Glomerular endothelial cell (primary cell): ENCODE measurements at regions not wholly inside any gene's neighbourhood (a gene's known extent, or its start where the extent isn't known, plus 50 kb on each side); places are given as distances from the start of the nearest gene placed in this dataset.
"Not testable (repeated sequence)": the region's sequence is repeated elsewhere in the genome, so short reads cannot be mapped to it uniquely, and the experiment has no call there.

Experiments
- DNase-seq: peaks from one replicate; pipeline ENCODE4 v3.0.0-alpha.2; 2011; ENCODE audit warnings: low read depth, low spot score; ENCODE audit errors: extremely low read depth

DNA sequence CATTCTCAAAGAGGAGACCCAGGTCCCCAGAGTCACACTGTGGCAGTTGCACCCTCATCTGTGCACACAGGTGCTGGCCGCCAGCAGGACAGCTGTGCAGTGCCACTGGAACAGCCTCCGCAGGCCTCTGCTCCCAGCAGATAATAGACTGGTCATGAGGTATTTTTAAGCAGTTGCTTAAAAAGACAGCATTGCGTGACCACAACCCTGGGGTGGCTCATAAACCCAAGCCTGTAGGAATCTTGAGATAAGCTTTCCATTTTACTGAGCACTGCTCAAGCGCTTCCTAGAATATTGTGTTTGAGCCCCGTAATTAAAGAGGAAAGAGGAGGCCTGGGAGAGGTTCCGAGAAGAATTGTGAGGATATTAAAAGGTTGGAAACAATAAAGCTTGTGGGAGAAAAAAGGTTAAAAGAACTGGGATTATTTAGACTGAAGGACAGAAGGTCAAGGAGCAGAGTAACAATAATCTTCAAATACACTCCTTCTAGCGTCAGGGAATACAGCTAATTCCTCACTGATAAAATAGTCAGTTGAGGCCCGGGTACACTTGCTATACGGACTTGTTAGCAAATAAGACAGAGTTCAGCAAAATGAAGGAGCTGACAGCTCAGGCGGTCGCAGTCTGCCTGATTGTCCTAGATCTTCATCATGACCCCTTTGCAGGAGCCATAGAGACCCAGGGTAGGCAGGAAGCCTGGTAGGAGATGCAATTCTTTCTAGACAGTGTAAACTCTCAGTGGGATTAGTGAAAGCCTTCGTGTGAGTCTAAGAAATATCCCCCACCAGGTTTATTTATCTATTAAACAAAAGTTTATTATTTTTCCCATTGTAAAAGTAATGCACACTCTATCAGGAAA is 86.2 kb upstream of the KIT start:
- DNase-seq, result no peak

- no peak for DNase-seq
These were observed 85.6 kb upstream of the KIT start for GRCh38 chr4:54572152-54572542.

DNA sequence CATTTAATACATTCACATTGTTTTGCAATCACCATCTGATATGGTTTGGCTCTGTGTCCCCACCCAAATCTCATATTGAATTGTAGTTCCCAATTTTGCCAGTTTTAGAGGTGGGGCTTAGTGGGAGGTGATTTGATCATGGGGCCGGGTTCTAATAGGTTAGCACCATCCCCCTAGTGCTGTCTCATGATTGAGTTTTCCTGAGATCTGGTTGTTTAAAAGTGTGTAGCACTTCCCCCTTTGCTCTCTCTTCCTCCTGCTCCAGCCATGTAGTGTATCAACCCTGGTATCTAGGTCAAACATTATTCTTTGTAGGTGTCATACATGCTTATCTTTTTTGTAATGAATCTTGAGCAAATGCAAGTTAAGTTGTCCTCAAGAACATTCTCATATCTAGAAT is 83.3 kb upstream of the KIT start:
- no peak for DNase-seq

DNA sequence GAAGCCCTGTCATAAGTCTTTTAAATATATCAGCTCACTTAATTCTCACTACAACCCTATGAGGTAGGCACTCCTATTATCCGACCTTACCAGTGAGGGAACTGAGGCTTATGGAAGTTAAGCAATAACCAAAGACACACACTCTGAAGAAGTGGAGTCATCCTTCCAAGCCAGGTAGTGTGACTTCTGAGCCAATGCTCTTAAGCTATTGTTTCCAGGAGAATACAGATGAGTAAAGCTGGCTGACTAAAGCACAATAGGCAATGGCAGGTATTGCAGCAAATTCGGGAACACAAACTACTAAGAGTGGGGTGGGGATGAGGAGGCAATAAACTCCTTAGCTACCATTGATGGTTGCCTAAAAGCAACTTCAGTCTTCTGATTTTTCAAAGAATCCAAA is 81.8 kb upstream of the KIT start:
- no peak for DNase-seq

- no peak for DNase-seq
These were observed 76.0 kb upstream of the KIT start for GRCh38 chr4:54581807-54582206.

GRCh38 chr4:54585321-54586000 is 72.3 kb upstream of the KIT start:
- no peak for DNase-seq

- DNase-seq, result no peak
These were observed 71.3 kb upstream of the KIT start for GRCh38 chr4:54586320-54586955.

DNA sequence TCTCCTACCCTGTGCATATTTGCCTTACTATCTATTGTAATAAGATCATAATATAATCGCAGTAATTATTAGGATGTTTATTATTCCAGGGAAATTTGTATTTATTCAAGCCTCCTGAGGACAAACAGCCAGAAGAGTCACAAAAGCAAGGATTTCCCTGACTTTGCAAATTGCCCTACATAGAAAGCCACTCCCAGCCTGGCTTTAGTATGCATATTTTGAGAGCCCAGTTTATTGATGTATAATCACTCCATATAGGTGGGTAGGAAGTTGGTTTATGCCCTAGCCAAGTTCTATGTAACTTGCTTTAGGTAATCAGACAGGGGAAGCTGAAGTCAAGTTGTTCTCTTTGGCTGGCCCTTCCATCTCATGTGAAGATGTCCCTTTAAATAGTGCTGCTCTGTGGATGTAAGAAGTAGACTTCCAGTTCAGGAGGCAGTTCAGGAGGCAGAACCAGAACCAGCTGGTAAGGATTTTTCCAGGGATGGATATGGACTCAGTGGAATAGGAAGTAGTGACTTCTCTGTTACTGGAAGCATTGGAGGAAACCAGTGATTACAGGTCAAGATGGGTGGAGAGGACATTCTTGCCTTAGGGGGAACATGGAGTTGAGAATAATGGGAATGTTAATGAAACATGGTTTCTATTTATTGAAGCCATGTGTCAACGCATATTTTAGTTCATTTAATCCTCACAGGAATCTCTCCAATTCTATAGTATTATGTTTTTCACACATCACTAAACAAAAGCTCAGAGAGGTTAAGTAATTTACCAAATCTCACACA is 70.5 kb upstream of the KIT start:
- no peak for DNase-seq

DNA sequence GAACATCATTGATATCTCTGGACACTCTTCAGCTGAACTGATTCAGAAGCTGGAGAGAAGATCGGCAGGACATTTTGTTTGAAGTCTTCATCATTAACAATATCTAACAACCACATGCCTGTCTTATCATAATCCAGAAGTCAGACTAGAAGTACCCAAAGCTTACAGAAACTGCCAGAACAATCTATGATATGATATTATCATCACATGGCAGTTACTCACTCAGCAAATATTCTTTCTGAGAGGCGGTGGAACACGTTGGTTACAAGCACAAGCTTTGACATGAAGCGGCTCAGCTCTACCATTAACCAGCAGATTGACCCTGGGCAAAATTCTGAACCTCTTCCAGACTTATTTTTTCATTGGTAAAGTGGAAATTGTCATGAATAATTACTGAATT is 69.4 kb upstream of the KIT start:
- DNase-seq, result no peak

DNA sequence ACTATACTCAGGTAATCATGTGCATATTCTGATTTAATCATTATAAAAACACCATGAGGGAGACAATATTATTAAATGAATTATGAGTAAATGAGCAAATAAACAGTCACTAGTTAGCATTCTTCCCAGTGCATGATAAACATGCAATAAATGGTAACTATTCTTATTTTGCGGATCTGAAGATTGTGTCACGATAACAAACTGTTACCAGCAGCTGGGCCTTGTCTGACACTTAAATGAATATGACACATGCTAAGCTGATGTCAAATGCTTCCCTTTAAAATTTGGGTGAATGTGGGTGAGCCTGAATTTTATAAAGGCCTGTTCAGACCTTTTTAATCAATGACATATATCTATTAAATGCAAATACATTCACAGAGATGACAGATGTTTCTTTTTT is 68.2 kb upstream of the KIT start:
- no peak for DNase-seq

DNA sequence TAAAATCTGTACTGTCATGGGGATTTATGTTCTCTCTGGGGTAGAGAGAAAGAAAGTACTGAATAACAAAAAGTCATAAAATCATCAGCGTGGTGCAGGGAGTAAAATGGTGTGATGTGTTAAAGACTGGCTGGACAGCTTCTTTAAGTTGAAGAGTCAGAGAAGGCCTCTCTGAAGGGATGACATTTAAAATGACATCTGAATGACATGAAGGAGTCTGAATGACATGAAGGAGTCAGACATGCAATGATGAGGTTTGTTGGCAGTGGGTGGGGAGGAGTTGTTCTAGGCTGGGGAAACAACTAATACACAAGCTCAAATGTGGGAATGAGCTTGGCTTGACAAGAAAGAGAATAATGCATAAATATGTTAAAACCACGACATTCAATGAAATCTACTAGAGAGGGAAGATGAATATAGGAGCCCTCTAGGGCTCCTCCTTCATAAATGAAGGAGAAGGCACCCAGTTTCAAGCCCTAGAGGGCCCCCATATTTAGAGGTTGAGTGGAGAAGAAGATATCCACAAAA is 63.9 kb upstream of the KIT start:
- DNase-seq, result no peak

GRCh38 chr4:54596201-54596600 is 61.6 kb upstream of the KIT start:
- no peak for DNase-seq

DNA sequence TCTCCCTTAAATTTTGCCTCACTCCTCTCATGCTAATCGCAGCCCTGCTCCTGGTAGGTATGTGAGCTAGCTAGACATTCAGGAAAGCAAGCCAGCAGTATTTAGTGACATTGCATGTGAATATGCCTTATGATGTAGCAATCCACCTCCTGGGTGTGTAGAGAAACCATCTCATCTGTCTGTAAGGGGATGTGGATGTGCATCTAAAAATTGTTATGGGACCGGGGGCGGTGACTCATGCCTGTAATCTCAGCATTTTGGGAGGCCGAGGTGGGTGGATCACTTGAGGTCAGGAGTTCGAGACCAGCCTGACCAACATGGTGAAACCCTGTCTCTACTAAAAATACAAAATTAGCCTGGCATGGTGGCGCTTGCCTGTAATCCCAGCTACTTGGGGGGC is 60.1 kb upstream of the KIT start:
- not testable (repeated sequence) for DNase-seq

GRCh38 chr4:54602175-54602574 is 55.6 kb upstream of the KIT start:
- not testable (repeated sequence) for DNase-seq

DNA sequence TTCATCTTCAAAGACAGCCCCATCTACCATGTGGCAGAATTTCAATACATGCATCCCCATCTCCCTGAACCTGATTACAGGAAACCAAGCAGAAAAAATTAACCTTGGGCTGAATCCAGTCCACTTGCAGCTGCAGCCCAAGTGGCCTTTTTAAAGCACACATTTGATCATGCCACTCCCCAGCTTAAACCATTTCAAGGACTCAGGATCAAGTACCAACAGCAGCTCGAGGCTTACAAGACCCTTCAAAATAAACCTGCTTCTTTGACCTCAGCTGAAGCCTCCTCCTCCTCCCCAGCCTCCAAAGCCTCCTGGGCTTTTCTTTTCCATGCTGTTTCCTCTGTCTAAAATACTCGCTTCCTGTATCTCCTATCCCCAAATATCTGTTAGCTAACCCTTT is 50.7 kb upstream of the KIT start:
- no peak for DNase-seq

DNA sequence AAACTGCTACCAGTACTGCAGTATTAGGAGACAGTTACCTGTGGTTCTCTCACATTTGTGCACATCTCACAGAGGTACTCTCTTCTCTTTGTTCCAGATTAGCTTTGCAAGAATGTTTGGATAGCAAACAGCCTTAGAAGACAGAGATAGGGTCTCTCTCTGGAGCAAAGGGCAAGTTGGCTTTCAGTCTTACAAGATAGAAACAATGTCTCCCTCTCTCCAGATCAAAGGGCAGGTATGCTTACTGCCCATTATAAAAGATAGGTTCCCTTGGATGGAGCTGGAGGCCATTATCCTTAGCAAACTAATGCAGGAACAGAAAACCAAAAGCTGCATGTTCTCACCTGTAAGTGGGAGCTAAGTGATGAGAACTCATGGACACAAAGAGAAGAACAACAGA is 50.2 kb upstream of the KIT start:
- no peak for DNase-seq
